Breast epithelium (tissue), 4 donors: ENCODE measurements at regions not wholly inside any gene's neighbourhood (a gene's known extent, or its start where the extent isn't known, plus 50 kb on each side); places are given as distances from the start of the nearest gene placed in this dataset.

ENCODE experiments used
- DNase-seq, 2 donors: peaks; one replicate each; pipeline ENCODE4 v3.0.0-alpha.2; 2019; ENCODE audit warnings: low spot score in 2 of 2
- H3K27ac ChIP-seq, 2 donors: fragments of 200-600 bp; sonication (generic) in 1 of 2; one replicate each; pipeline ENCODE4 v1.5.1; 2016 to 2019; ENCODE audit warnings: mild to moderate bottlenecking in 1 of 2
- H3K27me3 ChIP-seq, 2 donors: fragments of 200-600 bp; sonication (generic) in 1 of 2; one replicate each; pipeline versions ENCODE4 v1.5.1 to v1.6.0; 2017 to 2019; ENCODE audit warnings: control low read depth in 1 of 2, mild to moderate bottlenecking in 1 of 2
- H3K36me3 ChIP-seq: fragments of 200-600 bp; one replicate; pipeline ENCODE4 v1.5.1; 2019
- H3K4me1 ChIP-seq, 2 donors: fragments of 200-600 bp; sonication (generic); one replicate each; pipeline ENCODE4 v1.5.1; 2016 to 2019; ENCODE audit warnings: control low read depth in 1 of 2
- H3K4me3 ChIP-seq, 3 donors: fragments of 200-600 bp; sonication (generic); 1 replicate in 2 of 3; 2 replicates in 1 of 3; pipeline ENCODE4 v1.5.1; 2016 to 2019; ENCODE audit warnings: mild to moderate bottlenecking in 3 of 3, moderate library complexity in 2 of 3
- H3K9me3 ChIP-seq, 2 donors: fragments of 200-600 bp; sonication (generic) in 1 of 2; one replicate each; pipeline ENCODE4 v1.5.1; 2016 to 2019; ENCODE audit warnings: control low read depth in 1 of 2
- CTCF ChIP-seq, 3 donors: fragments of 450-650 bp; IDR thresholded peaks; one replicate each; pipeline ENCODE4 v1.5.1; 2016 to 2017; ENCODE audit warnings: antibody characterized with exemption in 3 of 3, mild to moderate bottlenecking in 3 of 3, moderate library complexity in 3 of 3
- POLR2A ChIP-seq: fragments of 450-650 bp; IDR thresholded peaks from one replicate; pipeline ENCODE4 v1.6.1; 2016; ENCODE audit warnings: antibody characterized with exemption, mild to moderate bottlenecking, moderate library complexity
- POLR2AphosphoS5 ChIP-seq, 3 donors: sonication (generic); formaldehyde crosslinking; IDR thresholded peaks; one replicate each; pipeline ENCODE4 v1.6.1; 2017; ENCODE audit warnings: antibody characterized with exemption in 3 of 3
- intact Hi-C: fragments of 100-400 bp; cut with DNase I; formaldehyde crosslinking; loops from one replicate; pipeline ENCODE4 v1.15.1; 2023; ENCODE audit warnings: low total_unique reads

GRCh38 chr6:1538810-1539478 lies 70.8 kb upstream of the FOXC1 start:
- Histone ChIP-seq H3K36me3 (no peaks in the 10 kb centered on the region), H3K9me3 (no peaks in the 10 kb centered on the region), H3K27ac (peak overlapping the region in 1 of 2 donors; percentile 38), H3K4me3 (no peak overlapping the region), H3K4me1 (no peaks in the 10 kb centered on the region), H3K27me3 (no peaks in the 10 kb centered on the region)
- intact Hi-C loops = no loop called here
- no peak for DNase-seq
- no peak for TF ChIP-seq CTCF (IDR thresholded peaks at IDR 0.05)
- TF ChIP-seq POLR2AphosphoS5 (IDR thresholded peaks at IDR 0.05) = no peak
- TF ChIP-seq POLR2A = no peak

DNA sequence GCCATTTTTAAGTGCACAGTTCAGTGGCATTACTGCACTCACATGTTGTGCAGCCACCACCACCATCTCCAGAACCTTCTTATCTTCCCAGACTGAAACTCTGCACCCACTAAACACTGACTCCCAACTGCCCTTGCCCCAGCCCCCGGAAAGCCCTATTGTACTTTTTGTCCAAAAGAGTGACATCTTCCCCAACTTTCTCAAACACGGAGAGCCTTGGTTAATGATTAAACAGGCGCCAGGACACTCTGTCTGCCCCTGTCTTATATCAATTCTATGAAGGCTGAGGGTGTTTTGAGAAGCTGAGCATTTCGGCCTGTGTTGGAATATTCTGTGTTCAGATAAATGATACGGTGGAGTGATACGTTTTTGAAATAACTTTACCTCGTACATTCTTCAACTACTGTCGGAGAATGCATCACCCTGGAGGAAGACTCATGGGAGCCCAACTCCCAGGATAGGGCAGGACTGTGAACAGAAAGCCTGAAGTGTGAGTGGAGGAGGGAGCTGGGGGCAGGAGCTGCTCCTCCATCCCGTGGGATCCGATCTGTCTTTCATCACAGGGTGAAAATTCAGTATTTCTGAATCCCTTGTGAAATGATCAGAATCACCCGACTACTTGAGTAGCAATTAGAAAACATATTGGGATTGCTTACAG lies 68.7 kb upstream of the FOXC1 start:
- Histone ChIP-seq H3K27ac (no peak overlapping the region), H3K36me3 (no peaks in the 10 kb centered on the region), H3K27me3 (no peaks in the 10 kb centered on the region), H3K4me1 (no peaks in the 10 kb centered on the region), H3K4me3 (no peak overlapping the region), H3K9me3 (no peaks in the 10 kb centered on the region)
- TF ChIP-seq POLR2AphosphoS5 (IDR thresholded peaks at IDR 0.05) = no peak
- TF ChIP-seq POLR2A = no peak
- no peak for TF ChIP-seq CTCF (IDR thresholded peaks at IDR 0.05)
- intact Hi-C loops = no loop called here
- DNase-seq = no peak

DNA sequence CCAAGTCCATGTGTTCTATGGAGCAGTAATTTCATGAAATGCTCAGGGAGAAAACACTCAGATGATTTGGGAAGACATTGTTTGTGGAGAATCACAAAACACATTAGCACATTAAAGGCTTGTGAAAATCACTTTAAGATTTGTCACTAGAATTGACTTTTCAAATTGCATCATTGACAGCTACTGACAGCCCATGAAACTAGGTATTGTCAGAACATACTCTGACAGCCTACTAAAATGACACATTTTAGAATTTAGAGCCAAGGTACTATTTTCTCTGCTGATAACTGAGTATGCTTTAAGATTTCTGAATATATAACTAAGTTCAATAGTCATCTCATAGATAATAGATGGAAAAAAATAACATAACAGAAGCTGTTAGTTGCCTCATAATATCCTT lies 67.4 kb upstream of the FOXC1 start:
- TF ChIP-seq CTCF (IDR thresholded peaks at IDR 0.05) (no peak), POLR2AphosphoS5 (IDR thresholded peaks at IDR 0.05) (no peak), POLR2A (no peak)
- Histone ChIP-seq H3K27me3 (no peaks in the 10 kb centered on the region), H3K36me3 (no peaks in the 10 kb centered on the region), H3K4me1 (no peaks in the 10 kb centered on the region), H3K4me3 (no peak overlapping the region), H3K9me3 (no peaks in the 10 kb centered on the region), H3K27ac (no peak overlapping the region)
- DNase-seq = no peak
- intact Hi-C loops = no loop called here

GRCh38 chr6:1542764-1543163 lies 67.0 kb upstream of the FOXC1 start:
- Histone ChIP-seq H3K27ac (no peak overlapping the region), H3K36me3 (no peaks in the 10 kb centered on the region), H3K9me3 (no peaks in the 10 kb centered on the region), H3K4me3 (no peak overlapping the region), H3K4me1 (no peaks in the 10 kb centered on the region), H3K27me3 (no peaks in the 10 kb centered on the region)
- intact Hi-C loops = no loop called here
- no peak for DNase-seq
- TF ChIP-seq POLR2AphosphoS5 (IDR thresholded peaks at IDR 0.05) = no peak
- no peak for TF ChIP-seq CTCF (IDR thresholded peaks at IDR 0.05)
- no peak for TF ChIP-seq POLR2A

DNA sequence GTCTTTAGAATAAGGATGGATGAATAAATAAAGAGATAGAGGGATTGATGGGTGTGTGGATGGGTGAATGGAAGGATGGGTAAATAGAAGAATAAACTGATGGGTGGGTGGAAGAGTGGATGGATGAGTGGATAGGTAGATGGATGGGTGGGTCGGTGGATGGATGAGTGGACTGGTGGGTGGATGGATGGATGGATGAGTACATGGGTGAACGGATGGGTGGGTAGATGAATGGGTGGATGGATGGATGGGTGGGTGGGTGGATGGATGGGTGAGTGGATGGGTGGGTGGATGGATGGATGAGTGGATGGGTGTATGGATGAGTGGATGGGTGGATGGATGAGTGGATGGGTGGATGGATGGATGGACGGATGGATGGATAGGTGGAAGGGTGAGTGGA lies 65.7 kb upstream of the FOXC1 start:
- Histone ChIP-seq H3K4me3 (no peak overlapping the region), H3K27me3 (no peaks in the 10 kb centered on the region), H3K27ac (no peak overlapping the region), H3K36me3 (no peaks in the 10 kb centered on the region), H3K4me1 (no peaks in the 10 kb centered on the region), H3K9me3 (no peaks in the 10 kb centered on the region)
- intact Hi-C loops = no loop called here
- TF ChIP-seq POLR2AphosphoS5 (IDR thresholded peaks at IDR 0.05) = no peak
- TF ChIP-seq POLR2A = no peak
- DNase-seq = no peak
